ENCODE measurements at regions not wholly inside any gene's neighbourhood (a gene's known extent, or its start where the extent isn't known, plus 50 kb on each side); places are given as distances from the start of the nearest gene placed in this dataset.

DNA sequence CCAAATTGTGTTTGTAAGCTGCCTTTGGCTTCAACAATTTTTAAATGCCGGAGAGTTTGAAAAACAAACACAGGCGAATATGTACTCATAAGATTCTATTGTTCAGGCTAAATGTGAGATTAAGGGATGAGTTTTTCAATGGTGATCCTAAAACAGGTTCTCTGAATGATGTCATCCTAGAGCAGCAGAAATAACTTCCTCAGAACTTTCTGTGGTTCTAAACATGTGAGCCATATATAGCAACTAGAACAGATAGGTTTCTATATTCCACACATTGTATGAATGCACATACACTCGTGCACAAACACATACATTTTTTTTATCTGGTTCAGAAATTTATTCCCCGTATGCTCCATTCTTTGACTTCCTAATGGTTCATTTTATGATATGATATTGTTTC, 1352.2 kb downstream of the CDH8 start:
- TF ChIP-seq, protein P1, sequence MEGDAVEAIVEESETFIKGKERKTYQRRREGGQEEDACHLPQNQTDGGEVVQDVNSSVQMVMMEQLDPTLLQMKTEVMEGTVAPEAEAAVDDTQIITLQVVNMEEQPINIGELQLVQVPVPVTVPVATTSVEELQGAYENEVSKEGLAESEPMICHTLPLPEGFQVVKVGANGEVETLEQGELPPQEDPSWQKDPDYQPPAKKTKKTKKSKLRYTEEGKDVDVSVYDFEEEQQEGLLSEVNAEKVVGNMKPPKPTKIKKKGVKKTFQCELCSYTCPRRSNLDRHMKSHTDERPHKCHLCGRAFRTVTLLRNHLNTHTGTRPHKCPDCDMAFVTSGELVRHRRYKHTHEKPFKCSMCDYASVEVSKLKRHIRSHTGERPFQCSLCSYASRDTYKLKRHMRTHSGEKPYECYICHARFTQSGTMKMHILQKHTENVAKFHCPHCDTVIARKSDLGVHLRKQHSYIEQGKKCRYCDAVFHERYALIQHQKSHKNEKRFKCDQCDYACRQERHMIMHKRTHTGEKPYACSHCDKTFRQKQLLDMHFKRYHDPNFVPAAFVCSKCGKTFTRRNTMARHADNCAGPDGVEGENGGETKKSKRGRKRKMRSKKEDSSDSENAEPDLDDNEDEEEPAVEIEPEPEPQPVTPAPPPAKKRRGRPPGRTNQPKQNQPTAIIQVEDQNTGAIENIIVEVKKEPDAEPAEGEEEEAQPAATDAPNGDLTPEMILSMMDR (IDR thresholded peaks at IDR 0.05; ENCODE audit: low read length): no peak
- TF ChIP-seq EZH2phosphoT487 (IDR thresholded peaks at IDR 0.05; ENCODE audit: low read length) (no peak), EZH2 (optimal IDR thresholded peaks at IDR 0.05; ENCODE audit: low read depth, low read length) (no peak)
